ENCODE measurements at regions not wholly inside any gene's neighbourhood (a gene's known extent, or its start where the extent isn't known, plus 50 kb on each side); places are given as distances from the start of the nearest gene placed in this dataset.

DNA sequence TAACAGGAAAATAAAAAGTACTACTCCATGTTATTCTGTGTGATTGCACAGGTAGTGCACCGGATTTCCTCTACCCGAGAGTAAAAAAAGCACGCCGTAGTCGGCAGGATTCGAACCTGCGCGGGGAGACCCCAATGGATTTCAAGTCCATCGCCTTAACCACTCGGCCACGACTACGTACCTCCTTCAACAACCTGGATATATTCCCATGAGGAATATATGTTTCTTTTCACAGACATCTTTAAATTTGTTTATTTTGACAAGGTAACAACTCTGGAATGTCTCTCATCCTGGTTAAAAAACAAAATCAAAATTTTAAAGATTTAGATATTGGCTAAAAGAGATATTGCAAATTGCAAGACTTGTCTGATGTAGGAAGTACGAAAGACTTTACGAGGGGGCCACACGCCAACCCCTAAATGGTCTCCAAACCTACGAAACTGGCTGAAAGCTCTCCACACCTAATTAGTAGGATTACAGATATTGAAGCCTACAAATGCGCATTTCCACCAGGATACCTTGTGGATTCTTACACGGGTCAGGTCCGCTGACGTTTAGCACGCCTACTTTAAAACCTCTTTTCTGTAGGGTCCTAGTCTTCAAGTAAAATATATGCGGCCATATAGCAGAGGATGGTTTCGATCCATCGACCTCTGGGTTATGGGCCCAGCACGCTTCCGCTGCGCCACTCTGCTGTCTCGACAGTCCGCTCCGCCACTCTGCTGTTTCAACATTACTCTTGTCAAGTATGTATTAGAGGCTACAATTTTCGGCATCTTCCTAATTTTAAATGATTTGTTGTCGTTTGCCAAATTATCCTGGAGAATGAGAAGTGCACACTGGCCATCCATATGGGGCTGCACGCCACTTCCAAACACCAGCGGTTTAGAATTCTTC lies 52.2 kb upstream of the BTN3A2 start:
- peak overlapping the region; percentile 34 for H3K4me3 ChIP-seq (ENCODE audit: control insufficient read depth, low read depth, low read length)
- TF ChIP-seq, protein P1, sequence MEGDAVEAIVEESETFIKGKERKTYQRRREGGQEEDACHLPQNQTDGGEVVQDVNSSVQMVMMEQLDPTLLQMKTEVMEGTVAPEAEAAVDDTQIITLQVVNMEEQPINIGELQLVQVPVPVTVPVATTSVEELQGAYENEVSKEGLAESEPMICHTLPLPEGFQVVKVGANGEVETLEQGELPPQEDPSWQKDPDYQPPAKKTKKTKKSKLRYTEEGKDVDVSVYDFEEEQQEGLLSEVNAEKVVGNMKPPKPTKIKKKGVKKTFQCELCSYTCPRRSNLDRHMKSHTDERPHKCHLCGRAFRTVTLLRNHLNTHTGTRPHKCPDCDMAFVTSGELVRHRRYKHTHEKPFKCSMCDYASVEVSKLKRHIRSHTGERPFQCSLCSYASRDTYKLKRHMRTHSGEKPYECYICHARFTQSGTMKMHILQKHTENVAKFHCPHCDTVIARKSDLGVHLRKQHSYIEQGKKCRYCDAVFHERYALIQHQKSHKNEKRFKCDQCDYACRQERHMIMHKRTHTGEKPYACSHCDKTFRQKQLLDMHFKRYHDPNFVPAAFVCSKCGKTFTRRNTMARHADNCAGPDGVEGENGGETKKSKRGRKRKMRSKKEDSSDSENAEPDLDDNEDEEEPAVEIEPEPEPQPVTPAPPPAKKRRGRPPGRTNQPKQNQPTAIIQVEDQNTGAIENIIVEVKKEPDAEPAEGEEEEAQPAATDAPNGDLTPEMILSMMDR (IDR thresholded peaks at IDR 0.05; ENCODE audit: control insufficient read depth, insufficient read depth, low read depth, low read length, missing control alignments), result no peak
- peak; percentile 67 for DNase-seq (ENCODE audit: low read depth)
